DND-41 (cell line): ENCODE measurements at regions not wholly inside any gene's neighbourhood (a gene's known extent, or its start where the extent isn't known, plus 50 kb on each side); places are given as distances from the start of the nearest gene placed in this dataset.
A peak's percentile ranks its signal among the peaks of the same experiment; 100 is the strongest.

Source experiments
- ATAC-seq: fragments of 200-7000 bp; cut with Tn5 transposase; 3 replicates; pipeline ENCODE4 v1.9.1; 2021; ENCODE audit warnings: low read depth; ENCODE audit not compliant: insufficient read depth
- DNase-seq: peaks from one replicate; pipeline ENCODE4 v3.0.0-alpha.2; 2020
- H2AFZ ChIP-seq: 2 replicates; pipeline ENCODE4 v1.6.0; 2012; ENCODE audit warnings: low read depth, low read length
- H3K27ac ChIP-seq: 2 replicates; pipeline ENCODE4 v1.5.1; 2012; ENCODE audit warnings: low read length, inconsistent platforms
- H3K27me3 ChIP-seq: fragments of 200-600 bp; sonication (generic); 2 replicates; pipeline ENCODE4 v1.6.0; 2012; ENCODE audit warnings: low read length, mild to moderate bottlenecking, inconsistent platforms; ENCODE audit not compliant: insufficient read depth, poor library complexity
- H3K36me3 ChIP-seq: 2 replicates; pipeline ENCODE4 v1.5.1; 2012; ENCODE audit warnings: low read length, inconsistent platforms; ENCODE audit not compliant: insufficient read depth
- H3K4me1 ChIP-seq: 2 replicates; pipeline ENCODE4 v1.5.1; 2012; ENCODE audit warnings: mild to moderate bottlenecking, low read length; ENCODE audit not compliant: insufficient read depth
- H3K4me2 ChIP-seq: 2 replicates; pipeline ENCODE4 v1.6.0; 2012; ENCODE audit warnings: mild to moderate bottlenecking, moderate library complexity, low read length, inconsistent platforms; ENCODE audit not compliant: insufficient read depth
- H3K4me3 ChIP-seq, 2 experiments: fragments of 200-600 bp in 1 of 2; shearing (Covaris generic) in 1 of 2; 2 replicates each; pipeline ENCODE4 v1.5.1; 2012 to 2016; ENCODE audit warnings: inconsistent platforms in 2 of 2, low read length in 2 of 2, mild to moderate bottlenecking in 2 of 2, low read depth in 1 of 2, moderate library complexity in 1 of 2
- H3K79me2 ChIP-seq: 2 replicates; pipeline ENCODE4 v1.6.0; 2012; ENCODE audit warnings: low read length, inconsistent platforms; ENCODE audit not compliant: insufficient read depth
- H3K9ac ChIP-seq: 2 replicates; pipeline ENCODE4 v1.6.0; 2012; ENCODE audit warnings: low read depth, mild to moderate bottlenecking, inconsistent platforms, low read length, moderate library complexity
- H3K9me3 ChIP-seq: 2 replicates; pipeline ENCODE4 v1.5.1; 2012; ENCODE audit warnings: low read length, moderate library complexity, mild to moderate bottlenecking, inconsistent platforms; ENCODE audit not compliant: insufficient read depth, severe bottlenecking
- H4K20me1 ChIP-seq: 2 replicates; pipeline ENCODE4 v1.6.0; 2012; ENCODE audit warnings: low read length; ENCODE audit not compliant: insufficient read depth
- EZH2 ChIP-seq: IDR thresholded peaks from 3 replicates; pipeline ENCODE4 v1.6.1; 2012; ENCODE audit warnings: borderline replicate concordance, low read depth, mild to moderate bottlenecking, moderate library complexity, low read length, inconsistent platforms; ENCODE audit not compliant: severe bottlenecking
- TF ChIP-seq, protein P1 (sequence below): IDR thresholded peaks from 2 replicates; pipeline ENCODE4 v1.5.1; 2012; ENCODE audit warnings: borderline replicate concordance, low read length, moderate library complexity, mild to moderate bottlenecking; ENCODE audit not compliant: poor library complexity, severe bottlenecking; ENCODE audit errors: extremely low read depth

DNA sequence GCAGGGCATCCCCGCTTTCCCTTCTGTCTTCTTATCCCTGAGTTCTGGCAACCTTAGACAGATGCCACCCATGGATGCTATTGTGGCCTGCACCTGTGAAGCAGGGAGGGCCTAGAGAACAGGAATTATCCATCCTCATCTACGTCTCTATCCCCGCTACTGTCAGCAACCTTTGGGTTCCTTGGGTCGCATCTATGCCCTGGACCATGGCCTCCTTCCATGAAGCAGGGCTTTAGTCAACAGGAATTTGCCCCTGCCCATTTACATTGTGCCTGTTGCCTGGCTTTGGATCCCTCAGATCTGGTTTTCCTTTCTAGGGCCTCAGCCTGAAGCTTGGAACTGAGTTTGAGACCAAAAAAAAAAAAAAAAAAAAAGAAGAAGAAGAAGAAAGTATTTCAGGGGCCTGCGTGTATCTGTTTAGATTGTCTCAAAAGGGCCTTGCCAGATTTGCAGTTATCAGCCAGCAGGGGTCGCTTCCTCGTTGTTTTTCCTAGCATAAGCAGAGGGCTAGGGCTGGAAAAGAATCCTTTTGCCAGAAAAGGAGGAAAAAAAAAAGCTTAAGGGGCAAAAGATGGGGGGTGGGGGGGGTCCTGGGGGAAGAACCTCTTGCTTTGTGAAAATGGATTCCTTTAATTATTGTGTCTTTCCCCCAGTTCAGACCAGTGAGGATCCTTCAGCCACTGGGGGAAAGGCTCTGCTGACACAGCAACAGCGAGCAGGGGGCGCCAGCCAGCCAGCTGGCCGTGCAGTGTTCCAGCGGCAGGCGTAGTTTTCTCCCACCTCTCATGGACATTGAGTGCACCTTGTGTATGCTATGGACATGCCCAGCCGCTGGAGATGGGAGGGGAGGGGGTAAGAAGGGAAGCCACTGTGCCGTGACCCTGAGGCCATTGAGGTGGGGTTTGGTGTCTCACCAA lies 65.7 kb upstream of the ALDH1L1 start:
- TF ChIP-seq, protein P1, sequence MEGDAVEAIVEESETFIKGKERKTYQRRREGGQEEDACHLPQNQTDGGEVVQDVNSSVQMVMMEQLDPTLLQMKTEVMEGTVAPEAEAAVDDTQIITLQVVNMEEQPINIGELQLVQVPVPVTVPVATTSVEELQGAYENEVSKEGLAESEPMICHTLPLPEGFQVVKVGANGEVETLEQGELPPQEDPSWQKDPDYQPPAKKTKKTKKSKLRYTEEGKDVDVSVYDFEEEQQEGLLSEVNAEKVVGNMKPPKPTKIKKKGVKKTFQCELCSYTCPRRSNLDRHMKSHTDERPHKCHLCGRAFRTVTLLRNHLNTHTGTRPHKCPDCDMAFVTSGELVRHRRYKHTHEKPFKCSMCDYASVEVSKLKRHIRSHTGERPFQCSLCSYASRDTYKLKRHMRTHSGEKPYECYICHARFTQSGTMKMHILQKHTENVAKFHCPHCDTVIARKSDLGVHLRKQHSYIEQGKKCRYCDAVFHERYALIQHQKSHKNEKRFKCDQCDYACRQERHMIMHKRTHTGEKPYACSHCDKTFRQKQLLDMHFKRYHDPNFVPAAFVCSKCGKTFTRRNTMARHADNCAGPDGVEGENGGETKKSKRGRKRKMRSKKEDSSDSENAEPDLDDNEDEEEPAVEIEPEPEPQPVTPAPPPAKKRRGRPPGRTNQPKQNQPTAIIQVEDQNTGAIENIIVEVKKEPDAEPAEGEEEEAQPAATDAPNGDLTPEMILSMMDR: peak; percentile 67
- no peak for TF ChIP-seq EZH2
- peak; percentile 67; the same call in 2 of the 3 replicates for ATAC-seq

More for the DNA sequence above, 65.7 kb upstream of the ALDH1L1 start:
- Histone ChIP-seq H3K9ac (no peak overlapping the region), H3K4me2 (no peak overlapping the region), H3K4me1 (no peaks in the 10 kb centered on the region), H3K27ac (no peak overlapping the region), H3K4me3 (no peak overlapping the region), H4K20me1 (no peaks in the 10 kb centered on the region), H3K36me3 (no peaks in the 10 kb centered on the region), H3K27me3 (no peaks in the 10 kb centered on the region), H3K79me2 (no peaks in the 10 kb centered on the region), H3K9me3 (no peaks in the 10 kb centered on the region), H2AFZ (no peak overlapping the region)
- DNase-seq: peak; percentile 43
